ENCODE measurements at regions not wholly inside any gene's neighbourhood (a gene's known extent, or its start where the extent isn't known, plus 50 kb on each side); places are given as distances from the start of the nearest gene placed in this dataset.

GRCh38 chr13:34340534-34340933, 522.6 kb downstream of the RFC3 start:
- DNase-seq: no peak

- no peak for DNase-seq
Observed at GRCh38 chr13:34343413-34343940, 525.5 kb downstream of the RFC3 start.

GRCh38 chr13:34344816-34345215, 526.9 kb downstream of the RFC3 start:
- DNase-seq: no peak

- no peak for DNase-seq
Observed at GRCh38 chr13:34345258-34345965, 527.5 kb downstream of the RFC3 start.

GRCh38 chr13:34346626-34347025, 528.7 kb downstream of the RFC3 start:
- DNase-seq: no peak

GRCh38 chr13:34347784-34348573, 530.0 kb downstream of the RFC3 start:
- DNase-seq: no peak

- no peak for DNase-seq
Observed at GRCh38 chr13:34349091-34349722, 531.3 kb downstream of the RFC3 start.

- DNase-seq: no peak
Observed at GRCh38 chr13:34350671-34351070, 532.7 kb downstream of the RFC3 start.

GRCh38 chr13:34351134-34351533, 533.2 kb downstream of the RFC3 start:
- no peak for DNase-seq

GRCh38 chr13:34352958-34353357, 535.0 kb downstream of the RFC3 start:
- DNase-seq: no peak

- no peak for DNase-seq
Observed at GRCh38 chr13:34356686-34357434, 538.9 kb downstream of the RFC3 start.

GRCh38 chr13:34357435-34358232, 539.7 kb downstream of the RFC3 start:
- no peak for DNase-seq

GRCh38 chr13:34358811-34359513, 541.0 kb downstream of the RFC3 start:
- DNase-seq: no peak

- DNase-seq: no peak
Observed at GRCh38 chr13:34360702-34361101, 542.8 kb downstream of the RFC3 start.

GRCh38 chr13:34361560-34361959, 543.6 kb downstream of the RFC3 start:
- DNase-seq: no peak

- DNase-seq: no peak
Observed at GRCh38 chr13:34363266-34363665, 545.3 kb downstream of the RFC3 start.

- DNase-seq: no peak
Observed at GRCh38 chr13:34364633-34365032, 546.7 kb downstream of the RFC3 start.

- no peak for DNase-seq
Observed at GRCh38 chr13:34369931-34370330, 552.0 kb downstream of the RFC3 start.

GRCh38 chr13:34371108-34371507, 553.2 kb downstream of the RFC3 start:
- DNase-seq: no peak

- DNase-seq: no peak
Observed at GRCh38 chr13:34371645-34372395, 553.9 kb downstream of the RFC3 start.

- DNase-seq: no peak
Observed at GRCh38 chr13:34372581-34372980, 554.6 kb downstream of the RFC3 start.

All from activated CD8-positive, alpha-beta memory T cell treated with anti-CD3 and anti-CD28 coated beads for 24 hours (primary cell).